ENCODE measurements at regions not wholly inside any gene's neighbourhood (a gene's known extent, or its start where the extent isn't known, plus 50 kb on each side); places are given as distances from the start of the nearest gene placed in this dataset.

DNA sequence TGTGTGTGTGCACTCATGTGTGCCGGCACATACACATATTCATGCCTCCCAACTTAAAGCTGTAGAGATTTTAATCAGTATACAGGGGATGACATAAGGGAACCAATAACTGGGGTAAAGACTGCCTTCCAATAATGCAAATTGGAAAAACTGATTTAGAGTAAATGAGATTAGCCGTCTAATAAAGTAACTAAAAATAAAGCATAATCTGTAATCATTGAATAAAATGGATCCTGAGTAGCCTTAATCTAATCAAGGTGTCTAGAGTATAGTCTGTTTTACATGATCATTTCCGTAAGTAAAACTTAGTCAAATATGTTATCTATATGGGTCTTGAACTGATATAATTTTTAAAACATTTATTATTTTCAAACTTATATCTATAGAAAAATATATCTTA is 925.8 kb downstream of the FSTL5 start:
- no peaks in the 10 kb centered on the region for H3K9me3 Mint-ChIP-seq (ENCODE audit: low read depth, unreplicated experiment)
- DNase-seq = no peak
- no peaks in the 10 kb centered on the region for H3K27me3 Mint-ChIP-seq (ENCODE audit: unreplicated experiment)
- BruUV-seq (replicated peaks) = no TSS peak
- H3K36me3 Mint-ChIP-seq (ENCODE audit: insufficient read depth, unreplicated experiment) = no peaks in the 10 kb centered on the region
- intact Hi-C loops (cut with micrococcal nuclease; ENCODE audit: unreplicated experiment) = no loop called here
- CTCF ChIA-PET = no interaction called here
- H3K4me1 Mint-ChIP-seq (ENCODE audit: low read depth, unreplicated experiment) = no peaks in the 10 kb centered on the region
- H3K4me3 Mint-ChIP-seq (ENCODE audit: low read depth, unreplicated experiment) = no peak overlapping the region
- no peak overlapping the region for H3K27ac Mint-ChIP-seq (ENCODE audit: unreplicated experiment)
- TF ChIP-seq, protein P1, sequence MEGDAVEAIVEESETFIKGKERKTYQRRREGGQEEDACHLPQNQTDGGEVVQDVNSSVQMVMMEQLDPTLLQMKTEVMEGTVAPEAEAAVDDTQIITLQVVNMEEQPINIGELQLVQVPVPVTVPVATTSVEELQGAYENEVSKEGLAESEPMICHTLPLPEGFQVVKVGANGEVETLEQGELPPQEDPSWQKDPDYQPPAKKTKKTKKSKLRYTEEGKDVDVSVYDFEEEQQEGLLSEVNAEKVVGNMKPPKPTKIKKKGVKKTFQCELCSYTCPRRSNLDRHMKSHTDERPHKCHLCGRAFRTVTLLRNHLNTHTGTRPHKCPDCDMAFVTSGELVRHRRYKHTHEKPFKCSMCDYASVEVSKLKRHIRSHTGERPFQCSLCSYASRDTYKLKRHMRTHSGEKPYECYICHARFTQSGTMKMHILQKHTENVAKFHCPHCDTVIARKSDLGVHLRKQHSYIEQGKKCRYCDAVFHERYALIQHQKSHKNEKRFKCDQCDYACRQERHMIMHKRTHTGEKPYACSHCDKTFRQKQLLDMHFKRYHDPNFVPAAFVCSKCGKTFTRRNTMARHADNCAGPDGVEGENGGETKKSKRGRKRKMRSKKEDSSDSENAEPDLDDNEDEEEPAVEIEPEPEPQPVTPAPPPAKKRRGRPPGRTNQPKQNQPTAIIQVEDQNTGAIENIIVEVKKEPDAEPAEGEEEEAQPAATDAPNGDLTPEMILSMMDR (IDR thresholded peaks at IDR 0.05; ENCODE audit: unreplicated experiment) = no peak

DNA sequence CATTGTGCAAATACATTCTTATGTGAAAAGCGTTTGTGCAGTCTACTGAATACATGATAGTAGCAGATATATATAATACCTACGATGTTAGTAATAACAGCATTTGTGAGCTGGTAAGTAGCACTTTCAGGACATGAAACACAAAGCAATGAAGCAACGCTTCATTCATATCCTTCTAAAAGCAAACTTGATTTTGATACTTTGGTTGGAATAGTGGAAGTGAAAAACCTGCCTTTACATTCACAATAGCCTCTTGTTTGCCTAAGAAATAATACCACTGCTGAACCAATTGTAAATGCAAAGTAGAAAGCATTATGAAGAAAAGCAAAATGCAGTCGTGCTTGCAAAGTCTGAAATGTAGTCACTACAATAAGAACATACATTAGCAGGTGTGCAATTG is 926.3 kb downstream of the FSTL5 start:
- no TSS peak for BruUV-seq (replicated peaks)
- no peak overlapping the region for H3K27ac Mint-ChIP-seq (ENCODE audit: unreplicated experiment)
- H3K4me3 Mint-ChIP-seq (ENCODE audit: low read depth, unreplicated experiment) = no peak overlapping the region
- no peak for DNase-seq
- no peaks in the 10 kb centered on the region for H3K9me3 Mint-ChIP-seq (ENCODE audit: low read depth, unreplicated experiment)
- intact Hi-C loops (cut with micrococcal nuclease; ENCODE audit: unreplicated experiment) = no loop called here
- CTCF ChIA-PET = no interaction called here
- H3K27me3 Mint-ChIP-seq (ENCODE audit: unreplicated experiment) = no peaks in the 10 kb centered on the region
- no peaks in the 10 kb centered on the region for H3K36me3 Mint-ChIP-seq (ENCODE audit: insufficient read depth, unreplicated experiment)
- no peaks in the 10 kb centered on the region for H3K4me1 Mint-ChIP-seq (ENCODE audit: low read depth, unreplicated experiment)
- TF ChIP-seq, protein P1 (IDR thresholded peaks at IDR 0.05; ENCODE audit: unreplicated experiment) = no peak

DNA sequence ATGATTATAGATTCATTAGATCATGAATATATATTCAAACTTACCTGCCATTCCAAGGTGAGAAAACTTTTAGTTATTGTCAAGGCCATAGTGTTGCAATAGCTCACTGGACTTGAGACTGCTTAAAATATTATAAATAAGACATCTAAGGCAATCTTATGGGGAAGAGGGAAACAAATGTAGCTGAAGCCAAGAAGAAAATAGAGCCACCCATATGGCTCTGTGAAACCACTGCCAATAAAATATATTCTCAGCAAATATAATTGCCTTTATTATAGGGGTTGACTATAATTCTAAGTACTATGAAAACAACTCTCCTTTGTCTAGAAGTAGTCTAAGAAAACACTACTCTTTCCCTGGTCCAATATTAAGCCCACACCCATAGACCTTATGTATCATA is 938.5 kb downstream of the FSTL5 start:
- intact Hi-C loops (cut with micrococcal nuclease; ENCODE audit: unreplicated experiment) = no loop called here
- Mint-ChIP-seq H3K27me3 (ENCODE audit: unreplicated experiment) (no peaks in the 10 kb centered on the region), H3K4me3 (ENCODE audit: low read depth, unreplicated experiment) (no peak overlapping the region), H3K36me3 (ENCODE audit: insufficient read depth, unreplicated experiment) (no peaks in the 10 kb centered on the region), H3K4me1 (ENCODE audit: low read depth, unreplicated experiment) (peaks cover 7% of the 10 kb centered on the region), H3K9me3 (ENCODE audit: low read depth, unreplicated experiment) (peaks cover 3% of the 10 kb centered on the region), H3K27ac (ENCODE audit: unreplicated experiment) (no peak overlapping the region)
- BruUV-seq (replicated peaks) = no TSS peak
- CTCF ChIA-PET = no interaction called here
- DNase-seq = no peak
- TF ChIP-seq, protein P1 (IDR thresholded peaks at IDR 0.05; ENCODE audit: unreplicated experiment) = no peak

DNA sequence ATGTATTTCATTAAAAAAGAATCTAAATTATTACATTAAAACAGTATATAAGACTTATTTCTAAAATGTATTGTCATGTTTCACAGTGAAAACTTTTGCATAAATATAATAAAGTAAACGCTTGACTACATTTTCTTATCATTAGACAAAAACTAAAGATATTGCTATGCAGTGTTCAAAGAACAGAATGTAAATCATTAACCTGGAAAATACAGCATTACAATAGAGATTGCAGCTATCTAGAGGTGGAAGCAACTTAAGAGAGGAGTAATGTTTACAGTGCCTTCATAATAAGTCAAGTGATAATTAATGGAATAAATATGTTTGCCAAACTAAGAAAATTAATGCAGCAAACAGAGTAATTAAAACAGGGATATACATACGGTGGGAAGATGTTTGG is 940.9 kb downstream of the FSTL5 start:
- DNase-seq = no peak
- Mint-ChIP-seq H3K4me3 (ENCODE audit: low read depth, unreplicated experiment) (no peak overlapping the region), H3K27ac (ENCODE audit: unreplicated experiment) (no peak overlapping the region), H3K4me1 (ENCODE audit: low read depth, unreplicated experiment) (peaks cover 7% of the 10 kb centered on the region), H3K9me3 (ENCODE audit: low read depth, unreplicated experiment) (peaks cover 3% of the 10 kb centered on the region), H3K27me3 (ENCODE audit: unreplicated experiment) (no peaks in the 10 kb centered on the region), H3K36me3 (ENCODE audit: insufficient read depth, unreplicated experiment) (no peaks in the 10 kb centered on the region)
- intact Hi-C loops (cut with micrococcal nuclease; ENCODE audit: unreplicated experiment) = no loop called here
- no TSS peak for BruUV-seq (replicated peaks)
- CTCF ChIA-PET = no interaction called here
- TF ChIP-seq, protein P1 (IDR thresholded peaks at IDR 0.05; ENCODE audit: unreplicated experiment) = no peak

DNA sequence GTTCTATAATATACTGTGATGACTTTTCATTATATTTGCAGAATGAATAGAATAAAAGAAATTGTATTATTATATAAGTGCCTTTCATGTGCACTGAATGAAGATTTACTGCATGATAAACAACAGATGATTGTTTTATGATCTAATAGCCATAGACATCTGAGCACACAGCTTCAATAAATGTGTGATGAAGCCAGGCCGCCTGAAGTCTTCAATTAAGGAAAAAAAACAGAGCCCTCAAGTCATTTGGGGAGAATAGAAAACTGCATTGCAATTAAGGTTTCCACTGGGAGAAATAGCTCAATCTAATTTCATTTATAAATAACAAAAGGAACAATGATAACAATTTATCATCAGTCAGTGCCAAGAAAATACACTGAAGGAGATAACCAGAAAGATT is 955.2 kb downstream of the FSTL5 start:
- no peak for DNase-seq
- Mint-ChIP-seq H3K4me3 (ENCODE audit: low read depth, unreplicated experiment) (no peak overlapping the region), H3K27ac (ENCODE audit: unreplicated experiment) (no peak overlapping the region), H3K36me3 (ENCODE audit: insufficient read depth, unreplicated experiment) (no peaks in the 10 kb centered on the region), H3K27me3 (ENCODE audit: unreplicated experiment) (no peaks in the 10 kb centered on the region), H3K4me1 (ENCODE audit: low read depth, unreplicated experiment) (no peaks in the 10 kb centered on the region), H3K9me3 (ENCODE audit: low read depth, unreplicated experiment) (no peaks in the 10 kb centered on the region)
- TF ChIP-seq, protein P1 (IDR thresholded peaks at IDR 0.05; ENCODE audit: unreplicated experiment) = no peak
- BruUV-seq (replicated peaks) = no TSS peak
- CTCF ChIA-PET = no interaction called here
- intact Hi-C loops (cut with micrococcal nuclease; ENCODE audit: unreplicated experiment) = no loop called here

Data from Calu3 (cell line).